ENCODE measurements at regions not wholly inside any gene's neighbourhood (a gene's known extent, or its start where the extent isn't known, plus 50 kb on each side); places are given as distances from the start of the nearest gene placed in this dataset.

GRCh38 chr3:151556596-151556995, 95.7 kb upstream of the IGSF10 start:
- H3K27me3 ChIP-seq (ENCODE audit: insufficient read depth, low read length): no peaks in the 10 kb centered on the region
- ChIA-PET CTCF (ENCODE audit: partially characterized antibody) (no interaction called here), POLR2A (ENCODE audit: partially characterized antibody) (no interaction called here)
- Mint-ChIP-seq H3K4me1 (peaks cover 0 to 1% (median 0%) of the 10 kb centered on the region in 4 donors), H3K36me3 (no peaks in the 10 kb centered on the region), H3K9me3 (no peaks in the 10 kb centered on the region), H3K4me3 (no peak overlapping the region), H3K27me3 (peaks cover 0 to 3% of the 10 kb centered on the region in 2 donors), H3K27ac (no peak overlapping the region)
- no peaks in the 10 kb centered on the region for H3K4me1 ChIP-seq (ENCODE audit: insufficient read depth, low read length)
- intact Hi-C loops (cut with micrococcal nuclease): no loop called here
- H3K36me3 ChIP-seq (ENCODE audit: insufficient read depth, low read length): no peaks in the 10 kb centered on the region
- no peaks in the 10 kb centered on the region for H3K9me3 ChIP-seq (ENCODE audit: control insufficient read depth in 1 of 2, low read length in 2 of 2)
- DNase-seq: no peak
- no peak overlapping the region for H3K4me3 ChIP-seq (ENCODE audit: low read length in 2 of 2)
- H3K27ac ChIP-seq (ENCODE audit: low read depth, low read length): no peak overlapping the region

- no peaks in the 10 kb centered on the region for H3K9me3 Mint-ChIP-seq
- Histone ChIP-seq H3K4me1 (ENCODE audit: insufficient read depth, low read length) (no peaks in the 10 kb centered on the region), H3K4me3 (ENCODE audit: low read length in 2 of 2) (no peak overlapping the region), H3K9me3 (ENCODE audit: control insufficient read depth in 1 of 2, low read length in 2 of 2) (no peaks in the 10 kb centered on the region), H3K27ac (ENCODE audit: low read depth, low read length) (no peak overlapping the region), H3K36me3 (ENCODE audit: insufficient read depth, low read length) (no peaks in the 10 kb centered on the region), H3K27me3 (ENCODE audit: insufficient read depth, low read length) (no peaks in the 10 kb centered on the region)
- H3K4me1 Mint-ChIP-seq: peaks cover 0 to 1% (median 0%) of the 10 kb centered on the region in 4 donors
- DNase-seq: no peak
- intact Hi-C loops (cut with micrococcal nuclease): no loop called here
- POLR2A ChIA-PET (ENCODE audit: partially characterized antibody): no interaction called here
- no peaks in the 10 kb centered on the region for H3K36me3 Mint-ChIP-seq
- H3K27ac Mint-ChIP-seq: no peak overlapping the region
- CTCF ChIA-PET (ENCODE audit: partially characterized antibody): no interaction called here
- no peak overlapping the region for H3K4me3 Mint-ChIP-seq
- peaks cover 0 to 3% of the 10 kb centered on the region in 2 donors for H3K27me3 Mint-ChIP-seq
These were observed 94.7 kb upstream of the IGSF10 start for GRCh38 chr3:151555523-151555922.

GRCh38 chr3:151553888-151554287, 93.0 kb upstream of the IGSF10 start:
- no peaks in the 10 kb centered on the region for H3K9me3 Mint-ChIP-seq
- H3K4me3 Mint-ChIP-seq: no peak overlapping the region
- H3K4me3 ChIP-seq (ENCODE audit: low read length in 2 of 2): no peak overlapping the region
- intact Hi-C loops (cut with micrococcal nuclease): no loop called here
- no peaks in the 10 kb centered on the region for H3K9me3 ChIP-seq (ENCODE audit: control insufficient read depth in 1 of 2, low read length in 2 of 2)
- H3K27ac Mint-ChIP-seq: no peak overlapping the region
- POLR2A ChIA-PET (ENCODE audit: partially characterized antibody): no interaction called here
- no peaks in the 10 kb centered on the region for H3K27me3 ChIP-seq (ENCODE audit: insufficient read depth, low read length)
- no peak overlapping the region for H3K27ac ChIP-seq (ENCODE audit: low read depth, low read length)
- H3K36me3 Mint-ChIP-seq: no peaks in the 10 kb centered on the region
- H3K27me3 Mint-ChIP-seq: peaks cover 2 to 3% of the 10 kb centered on the region in 2 donors
- CTCF ChIA-PET (ENCODE audit: partially characterized antibody): no interaction called here
- DNase-seq: no peak
- no peaks in the 10 kb centered on the region for H3K36me3 ChIP-seq (ENCODE audit: insufficient read depth, low read length)
- H3K4me1 Mint-ChIP-seq: peaks cover 0 to 1% (median 0%) of the 10 kb centered on the region in 4 donors
- H3K4me1 ChIP-seq (ENCODE audit: insufficient read depth, low read length): no peaks in the 10 kb centered on the region

GRCh38 chr3:151552589-151552988, 91.7 kb upstream of the IGSF10 start:
- CTCF ChIA-PET (ENCODE audit: partially characterized antibody): no interaction called here
- Histone ChIP-seq H3K4me3 (ENCODE audit: low read length in 2 of 2) (no peak overlapping the region), H3K9me3 (ENCODE audit: control insufficient read depth in 1 of 2, low read length in 2 of 2) (no peaks in the 10 kb centered on the region), H3K4me1 (ENCODE audit: insufficient read depth, low read length) (no peaks in the 10 kb centered on the region), H3K27me3 (ENCODE audit: insufficient read depth, low read length) (no peaks in the 10 kb centered on the region), H3K36me3 (ENCODE audit: insufficient read depth, low read length) (no peaks in the 10 kb centered on the region), H3K27ac (ENCODE audit: low read depth, low read length) (no peak overlapping the region)
- no peak for DNase-seq
- Mint-ChIP-seq H3K27me3 (peaks cover 2 to 4% of the 10 kb centered on the region in 2 donors), H3K9me3 (no peaks in the 10 kb centered on the region), H3K4me1 (peaks cover 0 to 1% (median 0%) of the 10 kb centered on the region in 4 donors), H3K4me3 (no peak overlapping the region), H3K36me3 (no peaks in the 10 kb centered on the region), H3K27ac (no peak overlapping the region)
- intact Hi-C loops (cut with micrococcal nuclease): no loop called here
- POLR2A ChIA-PET (ENCODE audit: partially characterized antibody): no interaction called here

- Mint-ChIP-seq H3K4me3 (no peak overlapping the region), H3K27ac (no peak overlapping the region), H3K27me3 (peaks cover 2% of the 10 kb centered on the region in 2 donors), H3K4me1 (no peaks in the 10 kb centered on the region), H3K9me3 (no peaks in the 10 kb centered on the region), H3K36me3 (no peaks in the 10 kb centered on the region)
- no peaks in the 10 kb centered on the region for H3K36me3 ChIP-seq (ENCODE audit: insufficient read depth, low read length)
- H3K4me1 ChIP-seq (ENCODE audit: insufficient read depth, low read length): no peaks in the 10 kb centered on the region
- H3K27me3 ChIP-seq (ENCODE audit: insufficient read depth, low read length): no peaks in the 10 kb centered on the region
- H3K9me3 ChIP-seq (ENCODE audit: control insufficient read depth in 1 of 2, low read length in 2 of 2): no peaks in the 10 kb centered on the region
- no peak overlapping the region for H3K27ac ChIP-seq (ENCODE audit: low read depth, low read length)
- no peak overlapping the region for H3K4me3 ChIP-seq (ENCODE audit: low read length in 2 of 2)
- POLR2A ChIA-PET (ENCODE audit: partially characterized antibody): no interaction called here
- intact Hi-C loops (cut with micrococcal nuclease): no loop called here
- DNase-seq: no peak
- CTCF ChIA-PET (ENCODE audit: partially characterized antibody): no interaction called here
These were observed 89.8 kb upstream of the IGSF10 start for GRCh38 chr3:151550642-151551041.

GRCh38 chr3:151550025-151550618, 89.3 kb upstream of the IGSF10 start:
- H3K4me3 ChIP-seq (ENCODE audit: low read length in 2 of 2): no peak overlapping the region
- no peak for DNase-seq
- CTCF ChIA-PET (ENCODE audit: partially characterized antibody): no interaction called here
- no peak overlapping the region for H3K27ac Mint-ChIP-seq
- peaks cover 2% of the 10 kb centered on the region in 2 donors for H3K27me3 Mint-ChIP-seq
- H3K27me3 ChIP-seq (ENCODE audit: insufficient read depth, low read length): no peaks in the 10 kb centered on the region
- H3K4me1 ChIP-seq (ENCODE audit: insufficient read depth, low read length): no peaks in the 10 kb centered on the region
- H3K36me3 Mint-ChIP-seq: no peaks in the 10 kb centered on the region
- no peaks in the 10 kb centered on the region for H3K9me3 ChIP-seq (ENCODE audit: control insufficient read depth in 1 of 2, low read length in 2 of 2)
- no peaks in the 10 kb centered on the region for H3K9me3 Mint-ChIP-seq
- POLR2A ChIA-PET (ENCODE audit: partially characterized antibody): no interaction called here
- no peaks in the 10 kb centered on the region for H3K36me3 ChIP-seq (ENCODE audit: insufficient read depth, low read length)
- H3K4me3 Mint-ChIP-seq: no peak overlapping the region
- intact Hi-C loops (cut with micrococcal nuclease): no loop called here
- H3K4me1 Mint-ChIP-seq: no peaks in the 10 kb centered on the region
- H3K27ac ChIP-seq (ENCODE audit: low read depth, low read length): no peak overlapping the region

- no peaks in the 10 kb centered on the region for H3K4me1 ChIP-seq (ENCODE audit: insufficient read depth, low read length)
- Mint-ChIP-seq H3K27me3 (peaks cover 2% of the 10 kb centered on the region in 2 donors), H3K36me3 (no peaks in the 10 kb centered on the region), H3K27ac (no peak overlapping the region), H3K9me3 (no peaks in the 10 kb centered on the region), H3K4me3 (no peak overlapping the region), H3K4me1 (no peaks in the 10 kb centered on the region)
- DNase-seq: no peak
- no peak overlapping the region for H3K4me3 ChIP-seq (ENCODE audit: low read length in 2 of 2)
- POLR2A ChIA-PET (ENCODE audit: partially characterized antibody): no interaction called here
- intact Hi-C loops (cut with micrococcal nuclease): no loop called here
- H3K27ac ChIP-seq (ENCODE audit: low read depth, low read length): no peak overlapping the region
- H3K36me3 ChIP-seq (ENCODE audit: insufficient read depth, low read length): no peaks in the 10 kb centered on the region
- CTCF ChIA-PET (ENCODE audit: partially characterized antibody): no interaction called here
- H3K27me3 ChIP-seq (ENCODE audit: insufficient read depth, low read length): no peaks in the 10 kb centered on the region
- no peaks in the 10 kb centered on the region for H3K9me3 ChIP-seq (ENCODE audit: control insufficient read depth in 1 of 2, low read length in 2 of 2)
These were observed 87.3 kb upstream of the IGSF10 start for GRCh38 chr3:151548195-151548594.

GRCh38 chr3:151544164-151544548, 83.3 kb upstream of the IGSF10 start:
- Mint-ChIP-seq H3K27ac (no peak overlapping the region), H3K27me3 (peaks cover 2% of the 10 kb centered on the region in 2 donors), H3K36me3 (no peaks in the 10 kb centered on the region), H3K9me3 (no peaks in the 10 kb centered on the region), H3K4me1 (no peaks in the 10 kb centered on the region), H3K4me3 (no peak overlapping the region)
- Histone ChIP-seq H3K4me3 (ENCODE audit: low read length in 2 of 2) (no peak overlapping the region), H3K36me3 (ENCODE audit: insufficient read depth, low read length) (no peaks in the 10 kb centered on the region), H3K9me3 (ENCODE audit: control insufficient read depth in 1 of 2, low read length in 2 of 2) (no peaks in the 10 kb centered on the region), H3K27me3 (ENCODE audit: insufficient read depth, low read length) (no peaks in the 10 kb centered on the region), H3K27ac (ENCODE audit: low read depth, low read length) (no peak overlapping the region), H3K4me1 (ENCODE audit: insufficient read depth, low read length) (no peaks in the 10 kb centered on the region)
- no peak for DNase-seq
- POLR2A ChIA-PET (ENCODE audit: partially characterized antibody): no interaction called here
- CTCF ChIA-PET (ENCODE audit: partially characterized antibody): no interaction called here
- intact Hi-C loops (cut with micrococcal nuclease): no loop called here

All from CD4-positive, alpha-beta memory T cell (primary cell).